Transverse colon (tissue), 3 donors: ENCODE measurements at regions not wholly inside any gene's neighbourhood (a gene's known extent, or its start where the extent isn't known, plus 50 kb on each side); places are given as distances from the start of the nearest gene placed in this dataset.

Source experiments
- POLR2A ChIP-seq: fragments of 450-650 bp; IDR thresholded peaks from one replicate; pipeline ENCODE4 v1.6.1; 2016; ENCODE audit warnings: antibody characterized with exemption, mild to moderate bottlenecking, moderate library complexity
- TF ChIP-seq, protein P1 (sequence below), 5 experiments: fragments of 200-600 bp in 3 of 5; fragments of 450-650 bp in 2 of 5; sonication (generic) in 3 of 5; IDR thresholded peaks; 1 replicate in 2 of 5; 2 replicates in 3 of 5; pipeline ENCODE4 v1.5.1; 2016 to 2017; ENCODE audit warnings: antibody characterized with exemption in 5 of 5, inconsistent platforms in 3 of 5, mild to moderate bottlenecking in 2 of 5, moderate library complexity in 1 of 5

DNA sequence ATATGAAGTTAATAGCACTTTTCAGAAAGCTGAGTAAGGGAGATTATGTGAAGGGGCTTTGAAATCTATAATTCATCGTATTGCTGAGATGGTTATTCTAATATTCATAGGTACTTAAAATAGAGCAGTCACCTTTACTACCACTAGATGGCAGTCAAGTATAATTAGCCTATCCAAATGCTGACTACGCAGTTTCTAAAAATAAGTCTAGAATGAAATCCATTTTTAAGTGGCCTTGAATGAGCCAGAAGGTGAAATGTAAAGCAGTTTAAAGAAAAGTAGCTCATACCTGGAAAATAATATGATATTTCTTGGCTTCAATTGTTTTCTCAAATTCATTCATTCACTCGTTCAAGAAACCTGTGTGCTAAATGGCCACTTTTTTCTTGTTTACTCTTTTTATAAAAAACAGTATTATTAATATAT, 1277.1 kb downstream of the GATA3 start:
- TF ChIP-seq, protein P1, sequence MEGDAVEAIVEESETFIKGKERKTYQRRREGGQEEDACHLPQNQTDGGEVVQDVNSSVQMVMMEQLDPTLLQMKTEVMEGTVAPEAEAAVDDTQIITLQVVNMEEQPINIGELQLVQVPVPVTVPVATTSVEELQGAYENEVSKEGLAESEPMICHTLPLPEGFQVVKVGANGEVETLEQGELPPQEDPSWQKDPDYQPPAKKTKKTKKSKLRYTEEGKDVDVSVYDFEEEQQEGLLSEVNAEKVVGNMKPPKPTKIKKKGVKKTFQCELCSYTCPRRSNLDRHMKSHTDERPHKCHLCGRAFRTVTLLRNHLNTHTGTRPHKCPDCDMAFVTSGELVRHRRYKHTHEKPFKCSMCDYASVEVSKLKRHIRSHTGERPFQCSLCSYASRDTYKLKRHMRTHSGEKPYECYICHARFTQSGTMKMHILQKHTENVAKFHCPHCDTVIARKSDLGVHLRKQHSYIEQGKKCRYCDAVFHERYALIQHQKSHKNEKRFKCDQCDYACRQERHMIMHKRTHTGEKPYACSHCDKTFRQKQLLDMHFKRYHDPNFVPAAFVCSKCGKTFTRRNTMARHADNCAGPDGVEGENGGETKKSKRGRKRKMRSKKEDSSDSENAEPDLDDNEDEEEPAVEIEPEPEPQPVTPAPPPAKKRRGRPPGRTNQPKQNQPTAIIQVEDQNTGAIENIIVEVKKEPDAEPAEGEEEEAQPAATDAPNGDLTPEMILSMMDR (IDR thresholded peaks at IDR 0.05): peak; percentile 67 to 83 (median 82)
- TF ChIP-seq POLR2A: no peak
